Lower leg skin (tissue), 4 donors: ENCODE measurements at regions not wholly inside any gene's neighbourhood (a gene's known extent, or its start where the extent isn't known, plus 50 kb on each side); places are given as distances from the start of the nearest gene placed in this dataset.

ENCODE experiments used
- DNase-seq, 2 donors: peaks; one replicate each; pipeline ENCODE4 v3.0.0-alpha.2; 2019; ENCODE audit warnings: low spot score in 2 of 2
- H3K4me3 ChIP-seq: fragments of 200-600 bp; sonication (generic); 2 replicates; pipeline ENCODE4 v1.5.1; 2017; ENCODE audit warnings: mild to moderate bottlenecking, low read depth; ENCODE audit not compliant: poor library complexity, severe bottlenecking
- CTCF ChIP-seq, 3 donors: fragments of 450-650 bp; IDR thresholded peaks; one replicate each; pipeline ENCODE4 v1.5.1; 2016; ENCODE audit warnings: antibody characterized with exemption in 3 of 3, mild to moderate bottlenecking in 3 of 3, moderate library complexity in 2 of 3
- POLR2A ChIP-seq, 2 donors: fragments of 450-650 bp; IDR thresholded peaks; one replicate each; pipeline ENCODE4 v1.6.1; 2016 to 2017; ENCODE audit warnings: antibody characterized with exemption in 2 of 2, mild to moderate bottlenecking in 1 of 2, moderate library complexity in 1 of 2
- WGBS, 2 donors: methylation state at CpG; one replicate each; pipeline ENCODE4 v1.1.5; 2018; 5-methylcytosine and 5-hydroxymethylcytosine counted together
- intact Hi-C: fragments of 100-400 bp; cut with DNase I; formaldehyde crosslinking; loops from one replicate; pipeline ENCODE4 v1.15.0; 2023; ENCODE audit warnings: low total_unique reads

- no peak for DNase-seq
Measured at GRCh38 chr10:55881588-55881987, 479.5 kb downstream of the ZWINT start.

GRCh38 chr10:55873485-55873884 is 487.6 kb downstream of the ZWINT start:
- H3K4me3 ChIP-seq, result no peak overlapping the region
- no peak for DNase-seq
- TF ChIP-seq POLR2A (IDR thresholded peaks at IDR 0.05) (no peak), CTCF (IDR thresholded peaks at IDR 0.05) (no peak)
- WGBS, 2 donors, result 43 to 48% methylated on average over 2 of the region's 2 CpGs
- intact Hi-C loops, result no loop called here

More at GRCh38 chr10:55881588-55881987, 479.5 kb downstream of the ZWINT start:
- intact Hi-C loops, result no loop called here
- H3K4me3 ChIP-seq, result no peak overlapping the region
- no peak for TF ChIP-seq POLR2A (IDR thresholded peaks at IDR 0.05)
- TF ChIP-seq CTCF (IDR thresholded peaks at IDR 0.05), result no peak

GRCh38 chr10:55870186-55870585 is 490.9 kb downstream of the ZWINT start:
- intact Hi-C loops, result no loop called here

GRCh38 chr10:55867848-55868247 is 493.2 kb downstream of the ZWINT start:
- TF ChIP-seq CTCF (IDR thresholded peaks at IDR 0.05) (no peak), POLR2A (IDR thresholded peaks at IDR 0.05) (no peak)
- WGBS, 2 donors, result 40 to 46% methylated on average over 1 of the region's 1 CpG
- no peak for DNase-seq
- intact Hi-C loops, result no loop called here
- H3K4me3 ChIP-seq, result no peak overlapping the region

More at GRCh38 chr10:55870186-55870585, 490.9 kb downstream of the ZWINT start:
- TF ChIP-seq POLR2A (IDR thresholded peaks at IDR 0.05), result no peak
- no peak for TF ChIP-seq CTCF (IDR thresholded peaks at IDR 0.05)
- H3K4me3 ChIP-seq, result no peak overlapping the region
- no peak for DNase-seq
- WGBS, 2 donors, result 57 to 63% methylated on average over 1 of the region's 1 CpG

GRCh38 chr10:55858730-55859129 is 502.3 kb downstream of the ZWINT start:
- TF ChIP-seq POLR2A (IDR thresholded peaks at IDR 0.05) (no peak), CTCF (IDR thresholded peaks at IDR 0.05) (no peak)
- no peak overlapping the region for H3K4me3 ChIP-seq
- intact Hi-C loops, result no loop called here
- 79 to 82% methylated on average over 1 of the region's 1 CpG for WGBS, 2 donors
- DNase-seq, result no peak

GRCh38 chr10:55852900-55853299 is 508.2 kb downstream of the ZWINT start:
- intact Hi-C loops, result no loop called here
- DNase-seq, result no peak
- H3K4me3 ChIP-seq, result no peak overlapping the region
- WGBS, 2 donors, result 64 to 69% methylated on average over 3 of the region's 3 CpGs
- TF ChIP-seq CTCF (IDR thresholded peaks at IDR 0.05) (no peak), POLR2A (IDR thresholded peaks at IDR 0.05) (no peak)
